GM12874 (cell line): ENCODE measurements at regions not wholly inside any gene's neighbourhood (a gene's known extent, or its start where the extent isn't known, plus 50 kb on each side); places are given as distances from the start of the nearest gene placed in this dataset.

Experiments
- TF ChIP-seq, protein P1 (sequence below): IDR thresholded peaks from 2 replicates; pipeline ENCODE4 v1.5.1; 2011; ENCODE audit warnings: low read depth, mild to moderate bottlenecking, control low read depth, low read length, moderate library complexity; ENCODE audit not compliant: insufficient read depth

DNA sequence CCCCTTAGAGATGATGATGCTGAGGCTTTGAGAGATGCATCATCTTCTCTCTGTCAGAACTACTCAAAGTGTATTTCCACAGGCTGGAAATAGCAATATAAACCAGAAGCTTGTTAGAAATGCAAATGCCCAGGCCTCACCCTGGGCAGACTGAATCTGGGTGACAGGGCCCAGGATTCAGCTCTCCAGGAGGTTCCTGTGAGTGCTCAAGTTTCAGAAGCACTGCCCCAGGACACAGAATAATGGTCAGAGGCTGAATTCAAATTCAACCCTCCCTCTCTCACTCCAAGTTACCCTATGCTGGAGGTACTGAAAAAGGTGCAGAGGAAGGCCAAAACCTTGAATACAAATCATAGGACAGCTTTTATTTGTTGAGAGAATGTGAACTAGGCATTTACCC is 98.5 kb upstream of the NGF start:
- TF ChIP-seq, protein P1, sequence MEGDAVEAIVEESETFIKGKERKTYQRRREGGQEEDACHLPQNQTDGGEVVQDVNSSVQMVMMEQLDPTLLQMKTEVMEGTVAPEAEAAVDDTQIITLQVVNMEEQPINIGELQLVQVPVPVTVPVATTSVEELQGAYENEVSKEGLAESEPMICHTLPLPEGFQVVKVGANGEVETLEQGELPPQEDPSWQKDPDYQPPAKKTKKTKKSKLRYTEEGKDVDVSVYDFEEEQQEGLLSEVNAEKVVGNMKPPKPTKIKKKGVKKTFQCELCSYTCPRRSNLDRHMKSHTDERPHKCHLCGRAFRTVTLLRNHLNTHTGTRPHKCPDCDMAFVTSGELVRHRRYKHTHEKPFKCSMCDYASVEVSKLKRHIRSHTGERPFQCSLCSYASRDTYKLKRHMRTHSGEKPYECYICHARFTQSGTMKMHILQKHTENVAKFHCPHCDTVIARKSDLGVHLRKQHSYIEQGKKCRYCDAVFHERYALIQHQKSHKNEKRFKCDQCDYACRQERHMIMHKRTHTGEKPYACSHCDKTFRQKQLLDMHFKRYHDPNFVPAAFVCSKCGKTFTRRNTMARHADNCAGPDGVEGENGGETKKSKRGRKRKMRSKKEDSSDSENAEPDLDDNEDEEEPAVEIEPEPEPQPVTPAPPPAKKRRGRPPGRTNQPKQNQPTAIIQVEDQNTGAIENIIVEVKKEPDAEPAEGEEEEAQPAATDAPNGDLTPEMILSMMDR, result no peak

DNA sequence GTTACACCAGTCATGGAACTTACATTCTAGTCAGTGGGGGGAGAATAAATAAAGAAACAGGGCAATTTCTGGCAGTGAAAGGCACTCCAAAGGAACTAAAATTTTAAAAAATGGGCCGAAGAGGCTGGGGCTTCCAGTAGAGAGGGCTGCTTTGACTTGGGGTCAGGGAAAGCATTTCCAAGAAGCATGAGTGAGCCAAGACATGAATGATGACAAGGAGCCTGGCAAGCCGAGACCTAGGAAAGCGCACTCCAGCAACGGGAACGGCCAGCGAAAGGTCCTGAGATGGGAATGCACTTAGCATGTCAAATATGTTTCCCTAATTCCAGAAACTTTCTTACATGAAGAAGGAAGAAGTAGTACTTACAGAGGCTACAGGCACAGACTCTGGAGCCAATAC is 95.4 kb upstream of the NGF start:
- TF ChIP-seq, protein P1, result no peak

GRCh38 chr1:115432061-115432460 is 94.0 kb upstream of the NGF start:
- TF ChIP-seq, protein P1, result no peak

DNA sequence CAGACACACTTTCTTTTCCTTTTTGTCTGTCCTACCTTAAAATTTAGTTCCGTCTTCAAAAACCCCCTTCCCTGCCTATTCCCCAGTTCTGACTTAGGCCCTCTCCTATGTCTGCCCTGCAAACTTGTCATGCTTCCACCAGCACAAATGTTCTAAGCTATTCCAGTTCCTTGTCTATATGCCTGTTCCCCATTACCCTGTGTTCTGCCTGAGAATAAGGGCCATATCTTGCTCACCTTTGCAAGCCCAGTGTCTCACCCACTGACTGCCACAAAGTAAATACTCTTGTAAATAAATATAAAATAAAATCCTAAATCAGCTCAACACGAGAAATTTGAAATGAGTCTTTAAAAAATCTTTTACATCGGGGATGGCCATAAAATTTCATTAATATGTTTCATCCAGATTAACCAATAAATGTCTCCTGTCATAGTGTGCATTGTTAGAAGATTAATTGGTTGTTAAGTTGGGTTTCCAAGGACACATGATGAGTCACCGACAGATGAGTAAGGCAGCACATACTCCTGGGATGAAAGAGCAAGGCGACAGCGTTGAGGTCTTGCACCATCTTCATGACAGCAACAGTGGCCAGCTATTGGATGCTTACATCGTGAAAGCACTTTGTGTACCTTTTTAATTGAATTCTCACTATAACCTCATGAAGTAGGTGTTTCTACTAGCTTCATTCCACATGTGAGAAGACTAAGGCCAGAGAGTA is 92.6 kb upstream of the NGF start:
- TF ChIP-seq, protein P1, result no peak

- TF ChIP-seq, protein P1, result no peak
These were observed 91.8 kb upstream of the NGF start for GRCh38 chr1:115429884-115430283.

- TF ChIP-seq, protein P1, result no peak
These were observed 91.2 kb upstream of the NGF start for GRCh38 chr1:115429241-115429640.

DNA sequence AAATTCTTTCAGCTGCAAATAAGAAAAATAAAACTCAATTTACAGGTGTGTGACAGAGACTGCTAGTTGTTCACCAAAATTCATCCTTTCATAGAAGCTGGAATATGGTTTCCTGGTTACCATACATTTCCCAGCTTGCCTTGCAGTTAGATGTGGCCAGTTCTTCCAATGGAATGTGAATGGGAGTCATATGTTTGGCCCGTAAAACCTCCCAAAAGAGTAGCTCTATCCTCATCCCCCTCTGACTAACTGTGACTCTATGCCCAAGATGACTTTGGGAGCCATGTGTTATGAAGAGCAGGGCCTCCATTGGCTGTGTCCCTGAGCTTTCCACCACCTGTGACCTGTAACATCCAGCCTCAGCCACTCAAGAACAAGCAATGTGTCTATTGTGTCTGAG is 90.6 kb upstream of the NGF start:
- TF ChIP-seq, protein P1, result no peak
